Neuron (in vitro differentiated cells): ENCODE measurements at regions not wholly inside any gene's neighbourhood (a gene's known extent, or its start where the extent isn't known, plus 50 kb on each side); places are given as distances from the start of the nearest gene placed in this dataset.

Experiments used
- H2AFZ ChIP-seq: one replicate; pipeline ENCODE4 v1.6.1; 2013; ENCODE audit warnings: low read depth, mild to moderate bottlenecking, inconsistent platforms, low read length, moderate library complexity
- H3K27me3 ChIP-seq: one replicate; pipeline ENCODE4 v1.6.1; 2013; ENCODE audit warnings: low read length; ENCODE audit not compliant: insufficient read depth
- H3K36me3 ChIP-seq: one replicate; pipeline ENCODE4 v1.6.1; 2013; ENCODE audit warnings: low read length; ENCODE audit not compliant: insufficient read depth
- H3K4me1 ChIP-seq: one replicate; pipeline ENCODE4 v1.6.1; 2013; ENCODE audit warnings: low read length; ENCODE audit not compliant: insufficient read depth
- H3K4me3 ChIP-seq: 2 replicates; pipeline ENCODE4 v1.5.1; 2013; ENCODE audit warnings: mild to moderate bottlenecking, low read length, moderate library complexity
- H3K9me3 ChIP-seq: one replicate; pipeline ENCODE4 v1.6.1; 2013; ENCODE audit warnings: low read length

DNA sequence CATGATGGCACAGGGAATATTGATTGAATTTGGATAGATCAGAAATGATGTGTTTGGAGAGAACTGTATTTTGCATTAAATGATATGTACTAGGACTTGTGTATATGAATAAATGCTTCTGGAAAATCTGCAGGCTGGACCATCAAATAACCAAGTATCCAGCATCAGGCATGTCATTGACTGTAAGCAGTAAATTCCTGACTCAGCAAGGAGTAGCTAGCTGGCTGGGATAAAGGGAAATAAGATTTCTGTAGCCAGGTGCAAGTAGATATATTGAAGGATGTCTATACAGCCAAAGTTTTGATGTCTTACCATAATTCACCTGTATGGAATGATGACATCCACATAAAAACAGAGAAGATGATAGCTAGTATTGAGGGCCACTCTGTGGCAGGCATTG is 809.6 kb downstream of the CDH11 start:
- Histone ChIP-seq H3K36me3 (no peaks in the 10 kb centered on the region), H3K4me3 (no peak overlapping the region), H2AFZ (no peak overlapping the region), H3K9me3 (no peaks in the 10 kb centered on the region), H3K4me1 (peaks cover 13% of the 10 kb centered on the region), H3K27me3 (no peaks in the 10 kb centered on the region)

- H2AFZ ChIP-seq: no peak overlapping the region
- no peaks in the 10 kb centered on the region for H3K27me3 ChIP-seq
- peaks cover 13% of the 10 kb centered on the region for H3K4me1 ChIP-seq
- no peaks in the 10 kb centered on the region for H3K36me3 ChIP-seq
- no peaks in the 10 kb centered on the region for H3K9me3 ChIP-seq
- no peak overlapping the region for H3K4me3 ChIP-seq
Observed at GRCh38 chr16:64311241-64311640, 810.6 kb downstream of the CDH11 start.

- no peaks in the 10 kb centered on the region for H3K27me3 ChIP-seq
- no peak overlapping the region for H3K4me3 ChIP-seq
- peaks cover 16% of the 10 kb centered on the region for H3K4me1 ChIP-seq
- H3K36me3 ChIP-seq: no peaks in the 10 kb centered on the region
- no peaks in the 10 kb centered on the region for H3K9me3 ChIP-seq
- no peak overlapping the region for H2AFZ ChIP-seq
Observed at GRCh38 chr16:64309398-64310110, 812.3 kb downstream of the CDH11 start.

GRCh38 chr16:64308721-64309120 is 813.1 kb downstream of the CDH11 start:
- Histone ChIP-seq H3K4me3 (no peak overlapping the region), H3K27me3 (no peaks in the 10 kb centered on the region), H3K9me3 (no peaks in the 10 kb centered on the region), H3K4me1 (peaks cover 21% of the 10 kb centered on the region), H3K36me3 (no peaks in the 10 kb centered on the region), H2AFZ (no peak overlapping the region)

DNA sequence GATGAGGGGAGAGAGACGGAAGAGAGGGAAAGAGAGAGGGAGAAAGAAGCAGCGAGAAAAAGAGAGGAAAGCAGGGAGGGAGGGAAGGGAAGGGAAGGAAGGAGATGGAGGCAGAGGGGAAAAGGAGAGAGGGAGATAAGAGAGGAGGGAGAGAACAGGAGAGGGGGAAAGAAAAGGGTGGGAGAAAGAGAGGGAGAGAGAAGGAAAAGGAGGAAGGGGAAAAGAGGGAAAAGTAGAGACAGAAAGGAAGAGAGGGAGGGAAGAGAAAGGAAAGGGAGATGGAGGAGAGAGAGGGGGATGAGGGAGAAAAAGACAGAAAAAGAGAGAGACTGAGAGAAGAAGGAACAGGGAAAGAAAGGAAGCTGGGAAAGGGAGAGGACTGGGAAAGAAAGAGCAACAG is 814.4 kb downstream of the CDH11 start:
- no peaks in the 10 kb centered on the region for H3K36me3 ChIP-seq
- no peaks in the 10 kb centered on the region for H3K27me3 ChIP-seq
- no peaks in the 10 kb centered on the region for H3K9me3 ChIP-seq
- H2AFZ ChIP-seq: no peak overlapping the region
- H3K4me1 ChIP-seq: peaks cover 21% of the 10 kb centered on the region
- H3K4me3 ChIP-seq: no peak overlapping the region

DNA sequence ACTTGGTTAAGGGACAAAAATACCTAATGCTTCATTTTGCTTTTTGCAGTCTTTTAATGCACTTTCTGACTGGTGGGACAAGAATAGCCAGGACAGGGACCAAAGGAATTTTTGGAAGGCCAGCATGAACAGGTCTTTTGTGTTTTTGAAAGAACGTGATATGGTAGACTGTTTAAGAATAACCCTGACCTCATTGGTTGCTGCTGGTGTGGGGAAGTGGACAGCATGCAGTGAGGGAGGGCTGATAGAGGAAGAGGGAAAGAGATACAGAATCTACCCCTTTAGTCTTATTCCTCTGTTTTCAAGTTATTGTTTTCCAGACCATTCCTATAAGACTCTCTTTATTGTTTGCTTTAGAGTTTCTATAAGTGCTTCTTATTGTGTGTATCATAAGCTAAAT is 816.2 kb downstream of the CDH11 start:
- Histone ChIP-seq H3K4me3 (no peak overlapping the region), H3K9me3 (no peaks in the 10 kb centered on the region)

GRCh38 chr16:64304951-64305350 is 816.9 kb downstream of the CDH11 start:
- no peak overlapping the region for H3K4me3 ChIP-seq
- H3K4me1 ChIP-seq: peaks cover 21% of the 10 kb centered on the region
- no peak overlapping the region for H2AFZ ChIP-seq
- H3K9me3 ChIP-seq: no peaks in the 10 kb centered on the region
- H3K27me3 ChIP-seq: no peaks in the 10 kb centered on the region
- no peaks in the 10 kb centered on the region for H3K36me3 ChIP-seq

More for the DNA sequence above, 816.2 kb downstream of the CDH11 start:
- Histone ChIP-seq H2AFZ (no peak overlapping the region), H3K4me1 (peaks cover 21% of the 10 kb centered on the region), H3K27me3 (no peaks in the 10 kb centered on the region), H3K36me3 (no peaks in the 10 kb centered on the region)

DNA sequence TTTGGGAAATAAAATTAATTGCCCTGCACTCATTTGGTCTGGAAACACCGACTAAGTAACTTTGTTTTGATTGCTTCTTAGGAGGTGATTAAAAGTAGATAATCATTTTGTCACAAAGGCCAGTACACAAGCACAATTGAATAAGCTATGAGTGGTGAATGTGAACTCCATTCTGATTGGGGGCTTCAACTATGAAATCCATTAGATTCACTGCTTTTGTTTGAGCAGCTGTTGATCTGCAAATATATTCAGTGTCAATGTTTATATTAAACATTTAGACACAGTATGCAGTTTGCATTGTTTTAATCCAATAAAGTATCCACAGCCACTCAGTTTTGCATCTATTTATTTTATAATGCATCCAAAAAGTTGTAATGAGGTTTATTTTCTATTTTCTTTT is 817.5 kb downstream of the CDH11 start:
- Histone ChIP-seq H3K36me3 (no peaks in the 10 kb centered on the region), H3K27me3 (no peaks in the 10 kb centered on the region), H3K4me3 (no peak overlapping the region), H2AFZ (no peak overlapping the region), H3K4me1 (peaks cover 21% of the 10 kb centered on the region), H3K9me3 (no peaks in the 10 kb centered on the region)

DNA sequence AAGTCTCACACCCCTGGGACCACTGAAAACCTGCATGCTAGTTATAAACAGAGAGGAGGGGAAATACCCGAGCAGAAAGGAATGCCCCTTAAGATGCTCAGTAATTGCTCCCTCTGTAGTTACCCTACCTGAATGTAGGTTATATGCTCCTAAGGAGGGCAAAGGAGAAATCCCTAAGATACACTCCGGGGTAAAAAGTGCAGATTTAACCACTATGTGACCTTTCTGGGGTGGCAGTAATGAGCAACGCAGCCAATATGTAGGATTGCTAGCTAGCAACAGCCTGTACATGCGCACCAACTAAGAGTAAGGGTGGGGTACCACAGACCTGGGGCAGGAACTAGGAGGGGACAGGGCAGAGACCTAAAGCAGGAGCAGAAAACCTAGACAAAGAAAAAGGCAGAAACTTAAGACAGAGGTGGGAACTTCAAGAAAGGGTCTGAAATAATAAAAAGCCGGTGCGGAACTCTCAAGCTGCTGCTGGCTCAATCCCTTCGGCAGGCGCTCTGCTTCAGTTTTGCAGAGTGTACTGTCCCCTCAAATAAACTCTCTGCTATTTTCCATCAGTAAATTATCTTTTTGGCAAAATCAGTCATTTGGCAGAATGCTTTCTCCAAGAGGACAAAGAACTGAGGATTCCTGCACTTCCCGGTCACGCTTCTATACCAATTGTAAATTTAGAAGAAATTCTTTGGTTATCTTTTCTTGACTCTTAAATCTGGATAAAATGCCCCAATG is 823.8 kb downstream of the CDH11 start:
- Histone ChIP-seq H2AFZ (no peak overlapping the region), H3K36me3 (no peaks in the 10 kb centered on the region), H3K9me3 (no peaks in the 10 kb centered on the region), H3K4me1 (no peaks in the 10 kb centered on the region), H3K4me3 (no peak overlapping the region), H3K27me3 (no peaks in the 10 kb centered on the region)

- no peak overlapping the region for H3K4me3 ChIP-seq
- H3K4me1 ChIP-seq: no peaks in the 10 kb centered on the region
- H3K27me3 ChIP-seq: no peaks in the 10 kb centered on the region
- no peaks in the 10 kb centered on the region for H3K36me3 ChIP-seq
- no peak overlapping the region for H2AFZ ChIP-seq
- H3K9me3 ChIP-seq: no peaks in the 10 kb centered on the region
Observed at GRCh38 chr16:64295466-64295865, 826.4 kb downstream of the CDH11 start.

GRCh38 chr16:64292953-64293352 is 828.9 kb downstream of the CDH11 start:
- Histone ChIP-seq H3K9me3 (no peaks in the 10 kb centered on the region), H3K4me3 (no peak overlapping the region), H3K36me3 (no peaks in the 10 kb centered on the region), H3K4me1 (peaks cover 5% of the 10 kb centered on the region), H2AFZ (no peak overlapping the region), H3K27me3 (no peaks in the 10 kb centered on the region)

DNA sequence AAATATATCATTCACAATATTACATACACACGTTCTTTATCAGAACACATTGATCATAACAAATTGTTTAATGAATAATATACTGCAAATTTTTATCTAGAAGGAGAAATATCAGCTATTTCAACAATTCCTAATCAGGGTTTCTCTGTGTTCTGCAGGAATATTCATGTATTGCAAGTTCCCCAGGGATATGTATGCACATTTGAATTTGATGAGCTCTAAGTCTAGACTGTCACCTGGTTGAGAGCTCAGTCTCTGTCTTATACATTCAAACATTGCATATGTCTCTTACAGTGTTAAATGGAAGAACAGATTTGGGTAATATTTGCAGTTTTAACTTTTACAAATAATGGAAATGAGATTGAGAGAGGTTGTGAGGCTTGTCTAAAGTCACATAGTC is 829.7 kb downstream of the CDH11 start:
- Histone ChIP-seq H2AFZ (no peak overlapping the region), H3K9me3 (no peaks in the 10 kb centered on the region), H3K4me3 (no peak overlapping the region), H3K4me1 (peaks cover 9% of the 10 kb centered on the region), H3K27me3 (no peaks in the 10 kb centered on the region), H3K36me3 (no peaks in the 10 kb centered on the region)

GRCh38 chr16:64290461-64290860 is 831.4 kb downstream of the CDH11 start:
- Histone ChIP-seq H3K4me1 (peaks cover 9% of the 10 kb centered on the region), H3K36me3 (no peaks in the 10 kb centered on the region), H2AFZ (no peak overlapping the region), H3K27me3 (no peaks in the 10 kb centered on the region), H3K9me3 (no peaks in the 10 kb centered on the region), H3K4me3 (no peak overlapping the region)
